ENCODE measurements at regions not wholly inside any gene's neighbourhood (a gene's known extent, or its start where the extent isn't known, plus 50 kb on each side); places are given as distances from the start of the nearest gene placed in this dataset.

DNA sequence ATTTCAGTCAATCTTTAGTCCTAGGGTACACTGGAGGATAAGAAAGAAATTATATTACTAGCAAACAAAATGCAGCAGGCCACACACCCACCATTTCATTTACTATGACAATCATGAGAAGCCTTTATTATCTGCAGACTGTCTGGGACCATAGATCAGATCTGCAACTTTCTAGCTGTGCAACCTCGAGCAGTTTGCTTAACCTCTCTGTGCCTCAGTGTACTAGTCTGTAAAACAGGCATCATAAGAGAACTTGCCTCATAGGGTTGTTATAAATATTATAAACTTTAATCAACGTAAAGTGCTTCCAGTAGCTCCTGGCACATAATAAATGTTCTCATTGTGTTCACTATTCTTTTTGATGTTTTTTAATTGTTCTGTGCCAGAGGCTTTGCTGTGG, 128.2 kb upstream of the C1QTNF7 start:
- Histone ChIP-seq H3K9me3 (no peaks in the 10 kb centered on the region), H3K4me1 (no peaks in the 10 kb centered on the region), H3K36me3 (no peaks in the 10 kb centered on the region), H3K27ac (no peak overlapping the region), H3K4me2 (no peak overlapping the region), H3K9ac (no peak overlapping the region), H4K20me1 (no peaks in the 10 kb centered on the region), H3K4me3 (no peak overlapping the region), H3K27me3 (no peaks in the 10 kb centered on the region)
- TF ChIP-seq Cebpa-rat (IDR thresholded peaks at IDR 0.05), result no peak

DNA sequence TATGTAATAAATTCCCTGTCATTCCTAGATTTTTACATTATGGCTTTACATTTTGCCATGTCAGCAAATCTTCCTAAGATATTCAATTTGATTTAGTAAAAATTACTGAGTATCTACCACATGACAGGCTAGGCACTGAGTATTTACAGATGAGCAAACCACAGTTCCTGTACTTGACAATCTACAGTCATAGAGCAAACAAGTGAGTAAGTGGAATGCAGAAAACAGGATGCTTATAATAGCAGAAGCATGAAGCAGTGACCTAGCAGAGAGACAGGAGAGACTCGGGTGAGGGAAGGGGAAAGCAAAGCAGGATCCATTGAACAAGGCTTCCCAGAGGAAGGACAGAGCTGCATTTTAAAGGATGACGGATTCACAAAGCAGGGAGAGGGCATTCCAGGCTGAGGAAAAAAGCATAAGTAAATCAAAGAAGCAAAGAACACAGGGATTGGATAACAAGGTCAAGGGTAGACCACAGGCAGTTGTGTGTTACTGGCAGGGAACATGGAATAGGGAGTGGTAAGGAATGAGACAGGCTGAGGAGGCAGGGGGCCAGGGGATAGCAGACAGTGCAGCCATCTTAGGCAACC, 124.7 kb upstream of the C1QTNF7 start:
- Histone ChIP-seq H3K27me3 (no peaks in the 10 kb centered on the region), H3K27ac (no peak overlapping the region), H4K20me1 (no peaks in the 10 kb centered on the region), H3K9ac (no peak overlapping the region), H3K4me3 (no peak overlapping the region), H3K36me3 (no peaks in the 10 kb centered on the region), H3K4me2 (no peak overlapping the region), H3K4me1 (no peaks in the 10 kb centered on the region), H3K9me3 (no peaks in the 10 kb centered on the region)
- TF ChIP-seq Cebpa-rat (IDR thresholded peaks at IDR 0.05), result no peak

DNA sequence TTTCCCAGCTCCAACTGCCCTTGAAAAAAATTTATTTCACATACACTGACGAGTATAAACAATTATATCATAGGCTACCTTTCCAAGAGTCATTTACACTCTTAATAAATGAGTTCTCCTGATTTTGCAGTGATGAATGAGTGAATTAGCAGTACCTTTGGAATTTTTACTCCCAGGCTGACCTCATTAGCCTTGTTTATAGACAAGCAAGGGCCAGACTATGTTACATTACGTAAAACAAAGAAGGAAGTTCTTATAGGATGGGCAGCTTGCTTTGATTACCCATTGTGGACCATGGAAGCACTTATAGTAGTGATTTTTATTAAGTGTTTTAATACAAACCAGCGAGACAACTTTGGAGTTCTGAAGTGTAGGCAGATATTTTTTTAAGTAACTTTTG, 112.9 kb upstream of the C1QTNF7 start:
- no peaks in the 10 kb centered on the region for H4K20me1 ChIP-seq
- no peaks in the 10 kb centered on the region for H3K4me1 ChIP-seq
- no peak overlapping the region for H3K9ac ChIP-seq
- peaks cover 13% of the 10 kb centered on the region for H3K9me3 ChIP-seq
- no peaks in the 10 kb centered on the region for H3K27me3 ChIP-seq
- H3K27ac ChIP-seq, result no peak overlapping the region
- no peak for TF ChIP-seq Cebpa-rat (IDR thresholded peaks at IDR 0.05)
- H3K4me3 ChIP-seq, result no peak overlapping the region
- no peaks in the 10 kb centered on the region for H3K36me3 ChIP-seq
- H3K4me2 ChIP-seq, result no peak overlapping the region

DNA sequence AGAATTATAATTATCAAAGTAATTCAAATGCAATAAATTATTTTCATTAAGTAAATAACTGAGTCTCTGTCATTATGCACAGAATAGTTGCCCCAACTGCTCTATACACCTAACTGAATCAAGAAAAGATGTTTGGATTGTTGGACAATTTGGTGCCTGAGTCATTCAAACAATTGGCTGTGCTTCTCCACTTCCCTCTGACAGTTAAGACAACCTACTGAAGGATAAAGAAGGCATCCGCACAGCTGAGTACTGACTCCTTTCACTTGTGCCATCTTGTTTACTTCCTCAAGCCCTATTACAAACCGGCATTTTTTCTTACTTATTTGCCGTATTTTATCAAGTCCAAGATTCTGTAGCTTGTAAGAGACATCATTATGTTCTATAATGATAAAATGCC, 110.6 kb upstream of the C1QTNF7 start:
- H3K27me3 ChIP-seq, result no peaks in the 10 kb centered on the region
- H3K9me3 ChIP-seq, result no peaks in the 10 kb centered on the region
- H3K36me3 ChIP-seq, result no peaks in the 10 kb centered on the region
- H3K27ac ChIP-seq, result no peak overlapping the region
- H3K4me1 ChIP-seq, result no peaks in the 10 kb centered on the region
- no peaks in the 10 kb centered on the region for H4K20me1 ChIP-seq
- no peak overlapping the region for H3K4me3 ChIP-seq
- H3K4me2 ChIP-seq, result no peak overlapping the region
- TF ChIP-seq Cebpa-rat (IDR thresholded peaks at IDR 0.05), result no peak
- no peak overlapping the region for H3K9ac ChIP-seq

DNA sequence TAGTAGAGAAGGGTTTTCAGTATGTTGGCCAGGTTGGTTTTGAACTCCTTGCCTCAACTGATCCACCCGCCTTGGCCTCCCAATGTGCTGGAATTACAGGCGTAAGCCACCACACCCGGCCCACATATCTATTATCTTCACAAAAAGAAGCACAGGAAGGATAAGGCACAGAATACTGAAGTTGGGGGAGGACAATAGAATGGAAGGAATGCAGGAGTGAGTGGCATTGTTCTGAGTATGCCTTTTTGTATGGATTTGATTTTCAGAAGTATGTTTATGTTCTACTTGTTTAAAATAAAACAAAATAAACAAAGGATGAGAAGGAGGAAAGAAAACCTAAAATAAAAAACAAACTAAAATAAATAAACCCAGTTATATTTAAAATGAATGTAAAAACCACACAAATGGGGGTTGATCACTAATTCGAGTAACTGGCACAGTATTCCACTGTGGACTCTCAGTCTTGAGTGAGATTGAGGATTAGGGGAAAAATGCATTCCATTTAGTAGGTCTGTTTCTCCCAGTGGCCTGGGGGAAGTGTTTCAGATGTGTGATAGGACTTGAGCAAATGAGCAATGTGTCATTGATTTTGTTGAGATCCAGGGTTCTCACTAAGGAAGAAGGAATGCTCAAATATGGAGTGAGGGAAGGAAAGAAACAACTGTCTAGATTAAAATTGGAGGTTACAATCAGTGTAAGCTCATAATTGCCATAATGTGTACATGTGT, 109.0 kb upstream of the C1QTNF7 start:
- no peak for TF ChIP-seq Cebpa-rat (IDR thresholded peaks at IDR 0.05)
- Histone ChIP-seq H3K4me2 (no peak overlapping the region), H3K4me3 (no peak overlapping the region), H3K27ac (no peak overlapping the region), H4K20me1 (no peaks in the 10 kb centered on the region), H3K4me1 (no peaks in the 10 kb centered on the region), H3K36me3 (no peaks in the 10 kb centered on the region), H3K9me3 (no peaks in the 10 kb centered on the region), H3K27me3 (no peaks in the 10 kb centered on the region), H3K9ac (no peak overlapping the region)

DNA sequence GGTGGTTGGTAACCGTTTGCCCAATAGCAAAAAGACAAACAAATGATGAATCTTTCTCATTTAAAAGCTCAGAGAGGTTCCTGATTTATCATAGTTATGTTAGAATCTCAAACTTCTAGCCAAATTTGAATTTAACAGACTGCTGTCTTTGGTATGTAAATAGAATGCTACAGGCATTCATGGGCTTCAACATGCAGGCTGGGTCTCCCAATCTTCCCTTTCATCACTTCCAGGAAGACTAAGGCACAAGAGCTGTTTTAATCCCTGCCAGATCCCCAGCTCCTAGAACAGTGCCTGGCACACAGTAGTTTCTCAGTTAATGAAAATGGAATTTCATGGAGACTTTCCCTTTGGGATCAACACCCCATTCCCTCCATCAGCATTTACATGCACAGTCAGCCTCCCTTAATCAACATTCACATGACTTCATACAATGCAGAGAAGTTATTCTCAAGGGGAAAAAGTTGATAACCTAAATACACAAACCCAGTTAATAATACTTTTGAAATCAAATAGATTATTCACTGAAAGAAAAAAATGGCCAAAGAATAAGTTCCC, 107.6 kb upstream of the C1QTNF7 start:
- Histone ChIP-seq H3K9me3 (no peaks in the 10 kb centered on the region), H3K4me2 (no peak overlapping the region), H3K9ac (no peak overlapping the region), H3K36me3 (no peaks in the 10 kb centered on the region), H3K27me3 (no peaks in the 10 kb centered on the region), H4K20me1 (no peaks in the 10 kb centered on the region), H3K4me1 (no peaks in the 10 kb centered on the region), H3K4me3 (no peak overlapping the region), H3K27ac (no peak overlapping the region)
- no peak for TF ChIP-seq Cebpa-rat (IDR thresholded peaks at IDR 0.05)

DNA sequence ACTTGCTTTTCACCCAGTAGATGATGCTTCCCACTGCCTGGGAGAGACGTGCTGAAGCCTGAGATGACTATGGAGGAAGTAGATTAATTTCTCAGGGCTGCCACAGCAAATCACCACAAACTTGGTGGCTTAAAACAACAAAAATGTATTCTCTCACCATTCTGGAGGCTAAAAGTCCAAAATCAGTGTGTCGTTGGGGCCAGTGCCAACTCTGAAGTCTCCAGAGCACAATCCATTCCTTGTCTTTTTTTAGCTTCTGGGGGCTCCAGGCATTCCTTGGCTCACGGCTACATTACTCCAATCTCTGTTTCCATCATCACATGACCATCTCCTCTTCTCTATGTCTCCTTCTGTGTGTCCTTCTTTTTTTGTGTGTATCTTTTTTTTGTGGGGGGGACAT, 105.8 kb upstream of the C1QTNF7 start:
- Histone ChIP-seq H3K9me3 (no peaks in the 10 kb centered on the region), H3K36me3 (no peaks in the 10 kb centered on the region), H3K4me2 (no peak overlapping the region), H3K9ac (no peak overlapping the region), H3K4me3 (no peak overlapping the region), H4K20me1 (no peaks in the 10 kb centered on the region), H3K4me1 (no peaks in the 10 kb centered on the region), H3K27me3 (no peaks in the 10 kb centered on the region), H3K27ac (no peak overlapping the region)
- no peak for TF ChIP-seq Cebpa-rat (IDR thresholded peaks at IDR 0.05)

DNA sequence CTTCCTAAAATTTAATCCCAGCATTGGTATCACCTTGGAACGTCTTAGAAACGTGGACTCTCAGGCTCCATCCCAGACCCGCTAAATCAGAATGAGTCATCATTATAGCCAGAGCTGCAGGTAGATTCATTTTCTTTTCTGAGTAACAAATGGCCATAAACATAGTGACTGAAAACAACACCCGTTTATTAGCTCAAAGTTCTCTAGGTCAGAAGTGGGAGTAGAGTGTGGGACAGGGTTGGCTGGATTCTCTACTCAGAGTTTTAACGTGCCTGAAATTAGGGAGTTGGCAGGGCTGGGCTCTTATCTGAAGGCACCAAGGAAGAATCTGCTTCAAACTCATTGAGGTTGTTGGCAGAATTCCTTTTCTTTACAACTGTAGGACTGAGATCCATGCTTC, 101.8 kb upstream of the C1QTNF7 start:
- Histone ChIP-seq H3K36me3 (no peaks in the 10 kb centered on the region), H3K4me3 (no peak overlapping the region), H3K9me3 (no peaks in the 10 kb centered on the region)

DNA sequence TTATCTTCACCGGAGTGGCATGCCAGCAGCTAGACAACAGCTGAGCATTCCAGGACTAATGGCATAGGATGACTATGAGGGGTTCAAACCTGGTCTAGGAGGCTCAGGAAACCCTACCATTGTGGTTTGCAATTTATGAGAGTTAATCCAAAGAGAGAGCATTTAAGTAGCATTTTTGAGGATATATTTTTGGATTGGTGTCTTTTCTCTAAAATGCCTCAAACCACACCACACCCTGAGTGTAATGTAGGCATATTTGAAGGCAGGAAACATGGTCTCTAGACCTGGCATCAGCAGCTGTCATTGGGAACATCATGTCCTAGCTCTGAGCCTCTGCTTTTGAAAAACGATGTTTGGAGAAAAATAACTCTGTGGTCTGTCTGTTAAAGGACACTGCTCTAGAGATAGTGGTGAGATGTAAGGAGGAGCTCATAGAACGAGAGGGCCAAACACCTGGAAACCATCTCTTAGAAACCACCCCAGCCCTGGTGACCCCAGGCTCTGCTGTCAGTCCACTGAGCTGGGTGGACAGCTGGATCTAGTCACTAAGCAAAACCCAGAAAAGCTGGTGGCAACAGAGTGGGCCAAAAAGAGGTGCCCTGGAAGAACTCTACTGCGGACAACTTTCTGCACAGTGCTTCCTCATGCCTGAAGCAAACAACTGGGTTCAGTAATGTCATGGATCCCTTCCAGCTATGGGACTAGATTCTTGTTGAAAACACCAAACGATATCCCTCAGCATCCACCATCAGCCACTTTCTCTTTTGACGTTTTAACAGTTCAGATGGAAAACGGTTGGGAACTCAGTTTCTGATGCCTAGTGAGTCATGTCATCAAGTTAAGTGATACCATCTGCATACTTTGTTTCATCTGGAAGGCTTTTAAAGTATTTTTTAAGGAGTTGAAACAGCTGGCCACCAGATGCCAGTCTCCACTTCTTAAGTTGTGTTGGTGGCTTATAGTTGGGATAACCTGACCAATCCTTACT, 100.2 kb upstream of the C1QTNF7 start:
- no peaks in the 10 kb centered on the region for H4K20me1 ChIP-seq
- no peak overlapping the region for H3K27ac ChIP-seq
- H3K4me2 ChIP-seq, result no peak overlapping the region
- no peaks in the 10 kb centered on the region for H3K9me3 ChIP-seq
- H3K27me3 ChIP-seq, result no peaks in the 10 kb centered on the region
- H3K9ac ChIP-seq, result no peak overlapping the region
- H3K4me3 ChIP-seq, result no peak overlapping the region
- H3K36me3 ChIP-seq, result no peaks in the 10 kb centered on the region
- H3K4me1 ChIP-seq, result no peaks in the 10 kb centered on the region
- TF ChIP-seq Cebpa-rat (IDR thresholded peaks at IDR 0.05), result no peak

More for the DNA sequence above, 101.8 kb upstream of the C1QTNF7 start:
- Histone ChIP-seq H3K27me3 (no peaks in the 10 kb centered on the region), H3K4me1 (no peaks in the 10 kb centered on the region), H3K9ac (no peak overlapping the region), H3K27ac (no peak overlapping the region), H4K20me1 (no peaks in the 10 kb centered on the region), H3K4me2 (no peak overlapping the region)
- no peak for TF ChIP-seq Cebpa-rat (IDR thresholded peaks at IDR 0.05)
